Activated B cell treated with CpG ODN at 0.5 μM for 24 hours (primary cell): ENCODE measurements at regions not wholly inside any gene's neighbourhood (a gene's known extent, or its start where the extent isn't known, plus 50 kb on each side); places are given as distances from the start of the nearest gene placed in this dataset.

Experiments
- ATAC-seq: fragments of 200-7000 bp; cut with Tn5 transposase; one replicate; pipeline ENCODE4 v1.10.0; 2021; ENCODE audit warnings: low read depth, mild to moderate bottlenecking, moderate library complexity
- CTCF ChIA-PET: fragments of 350-600 bp; sonication (Branson Sonifier 250); formaldehyde crosslinking; loops from one replicate; lab custom pipeline; 2021; ENCODE audit warnings: antibody characterized with exemption; lab: Charles Lee
- POLR2A ChIA-PET: fragments of 350-600 bp; sonication (Branson Sonifier 250); formaldehyde crosslinking; loops from one replicate; lab custom pipeline; 2021; ENCODE audit warnings: antibody characterized with exemption; lab: Charles Lee
- DNase-seq: peaks from one replicate; pipeline ENCODE4 v3.0.0; 2022
- H3K27ac Mint-ChIP-seq: one replicate; pipeline ENCODE4 v1.8.0; 2020; ENCODE audit warnings: mixed read lengths
- H3K27me3 Mint-ChIP-seq: one replicate; pipeline ENCODE4 v1.8.0; 2021; ENCODE audit warnings: mixed read lengths
- H3K36me3 Mint-ChIP-seq: one replicate; pipeline ENCODE4 v1.8.0; 2021; ENCODE audit warnings: low read depth, mixed read lengths
- H3K4me1 Mint-ChIP-seq: one replicate; pipeline ENCODE4 v1.8.0; 2021; ENCODE audit warnings: mixed read lengths
- H3K4me3 Mint-ChIP-seq: one replicate; pipeline ENCODE4 v1.8.0; 2020; ENCODE audit warnings: mild to moderate bottlenecking, mixed read lengths
- H3K9me3 Mint-ChIP-seq: one replicate; pipeline ENCODE4 v1.8.0; 2020; ENCODE audit warnings: mixed read lengths
- CTCF ChIP-seq: fragments of 200-600 bp; IDR thresholded peaks from one replicate; pipeline ENCODE4 v1.8.0; 2022; ENCODE audit warnings: antibody characterized with exemption, mild to moderate bottlenecking
- intact Hi-C: fragments of 100-400 bp; cut with micrococcal nuclease; formaldehyde crosslinking; loops from one replicate; pipeline ENCODE4 v1.15.1; 2024

GRCh38 chr4:151865744-151866591 lies 105.2 kb upstream of the GATB start:
- no peak overlapping the region for H3K27ac Mint-ChIP-seq
- intact Hi-C loops: no loop called here
- H3K4me3 Mint-ChIP-seq: no peak overlapping the region
- no peaks in the 10 kb centered on the region for H3K4me1 Mint-ChIP-seq
- ChIA-PET POLR2A (no interaction called here), CTCF (no interaction called here)
- H3K27me3 Mint-ChIP-seq: peaks cover 4% of the 10 kb centered on the region
- peaks cover 2% of the 10 kb centered on the region for H3K9me3 Mint-ChIP-seq
- TF ChIP-seq CTCF: no peak
- H3K36me3 Mint-ChIP-seq: no peaks in the 10 kb centered on the region
- ATAC-seq (no peak), DNase-seq (no peak)

DNA sequence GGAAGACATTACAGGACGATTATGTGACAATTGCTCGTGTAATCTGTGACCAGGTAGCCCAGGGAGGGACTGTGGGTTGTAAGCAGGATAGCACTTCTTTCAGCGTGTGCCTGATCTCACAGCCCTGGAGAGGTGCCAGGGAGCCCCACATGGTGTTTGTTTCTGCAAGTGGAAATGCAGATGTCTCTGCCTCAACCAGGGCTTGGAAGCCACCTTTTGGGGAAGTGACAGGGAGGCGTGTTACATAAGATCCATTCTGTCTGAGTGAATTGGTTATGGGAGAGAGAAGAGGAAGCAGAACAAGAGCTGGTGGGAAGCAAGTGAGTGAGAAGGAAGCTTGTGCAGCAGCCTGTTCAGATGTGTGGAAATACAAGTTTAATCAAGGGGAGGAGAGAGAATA lies 104.5 kb upstream of the GATB start:
- Mint-ChIP-seq H3K27me3 (peaks cover 4% of the 10 kb centered on the region), H3K4me1 (no peaks in the 10 kb centered on the region), H3K9me3 (peaks cover 2% of the 10 kb centered on the region), H3K36me3 (no peaks in the 10 kb centered on the region), H3K27ac (no peak overlapping the region), H3K4me3 (no peak overlapping the region)
- TF ChIP-seq CTCF: no peak
- intact Hi-C loops: no loop called here
- no peak for ATAC-seq
- CTCF ChIA-PET: no interaction called here
- POLR2A ChIA-PET: no interaction called here
- DNase-seq: no peak

DNA sequence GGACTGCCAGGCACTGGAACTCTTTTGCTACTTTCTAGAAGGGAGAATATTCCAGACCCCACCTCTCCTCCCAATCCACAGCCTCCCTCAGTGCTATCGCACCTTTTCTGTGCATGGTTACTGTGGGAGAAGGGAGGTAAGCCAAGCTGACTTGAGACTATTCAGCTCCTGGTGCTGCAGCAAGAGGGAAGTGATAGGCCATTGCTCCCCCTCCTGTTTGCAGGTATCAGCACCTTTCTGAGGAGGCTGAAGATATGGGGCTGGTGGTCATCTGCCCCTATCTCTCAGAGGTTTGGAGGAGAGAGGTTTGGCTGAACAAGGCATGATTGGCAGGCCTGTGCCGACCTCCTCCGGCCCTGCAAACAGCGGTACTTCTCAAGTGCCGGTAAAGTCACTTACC lies 103.3 kb upstream of the GATB start:
- POLR2A ChIA-PET: no interaction called here

GRCh38 chr4:151862766-151863165 lies 102.0 kb upstream of the GATB start:
- H3K9me3 Mint-ChIP-seq: no peaks in the 10 kb centered on the region
- ChIA-PET CTCF (no interaction called here), POLR2A (no interaction called here)
- peaks cover 4% of the 10 kb centered on the region for H3K27me3 Mint-ChIP-seq
- no peaks in the 10 kb centered on the region for H3K36me3 Mint-ChIP-seq
- ATAC-seq (no peak), DNase-seq (no peak)
- TF ChIP-seq CTCF: no peak
- H3K4me3 Mint-ChIP-seq: no peak overlapping the region
- H3K4me1 Mint-ChIP-seq: no peaks in the 10 kb centered on the region
- intact Hi-C loops: no loop called here
- no peak overlapping the region for H3K27ac Mint-ChIP-seq

More for the DNA sequence above, 103.3 kb upstream of the GATB start:
- DNase-seq (no peak), ATAC-seq (no peak)
- intact Hi-C loops: no loop called here
- no peak for TF ChIP-seq CTCF
- Mint-ChIP-seq H3K27ac (no peak overlapping the region), H3K36me3 (no peaks in the 10 kb centered on the region), H3K4me3 (no peak overlapping the region), H3K27me3 (peaks cover 4% of the 10 kb centered on the region), H3K9me3 (peaks cover 2% of the 10 kb centered on the region), H3K4me1 (no peaks in the 10 kb centered on the region)
- CTCF ChIA-PET: no interaction called here

- intact Hi-C loops: no loop called here
- CTCF ChIA-PET: no interaction called here
- peaks cover 2% of the 10 kb centered on the region for H3K27me3 Mint-ChIP-seq
Measured at GRCh38 chr4:151860561-151861093, 99.8 kb upstream of the GATB start.

More at GRCh38 chr4:151860561-151861093, 99.8 kb upstream of the GATB start:
- no peak for ATAC-seq
- H3K4me1 Mint-ChIP-seq: no peaks in the 10 kb centered on the region
- no peaks in the 10 kb centered on the region for H3K36me3 Mint-ChIP-seq
- no peak overlapping the region for H3K4me3 Mint-ChIP-seq
- POLR2A ChIA-PET: no interaction called here
- no peak overlapping the region for H3K27ac Mint-ChIP-seq
- no peak for TF ChIP-seq CTCF
- H3K9me3 Mint-ChIP-seq: peaks cover 1% of the 10 kb centered on the region
- DNase-seq: no peak
